ENCODE measurements at regions not wholly inside any gene's neighbourhood (a gene's known extent, or its start where the extent isn't known, plus 50 kb on each side); places are given as distances from the start of the nearest gene placed in this dataset.

GRCh38 chr18:39675368-39675767 is 2109.8 kb upstream of the CELF4 start:
- Histone ChIP-seq H3K36me3 (no peaks in the 10 kb centered on the region), H3K4me1 (no peaks in the 10 kb centered on the region), H3K27ac (no peak overlapping the region), H3K27me3 (no peaks in the 10 kb centered on the region), H3K9me3 (no peaks in the 10 kb centered on the region), H3K4me3 (no peak overlapping the region)
- WGBS, 2 donors: 61 to 72% methylated on average over 3 of the region's 3 CpGs
- no peak for DNase-seq (ENCODE audit: low spot score in 2 of 2)
- TF ChIP-seq, protein P1, sequence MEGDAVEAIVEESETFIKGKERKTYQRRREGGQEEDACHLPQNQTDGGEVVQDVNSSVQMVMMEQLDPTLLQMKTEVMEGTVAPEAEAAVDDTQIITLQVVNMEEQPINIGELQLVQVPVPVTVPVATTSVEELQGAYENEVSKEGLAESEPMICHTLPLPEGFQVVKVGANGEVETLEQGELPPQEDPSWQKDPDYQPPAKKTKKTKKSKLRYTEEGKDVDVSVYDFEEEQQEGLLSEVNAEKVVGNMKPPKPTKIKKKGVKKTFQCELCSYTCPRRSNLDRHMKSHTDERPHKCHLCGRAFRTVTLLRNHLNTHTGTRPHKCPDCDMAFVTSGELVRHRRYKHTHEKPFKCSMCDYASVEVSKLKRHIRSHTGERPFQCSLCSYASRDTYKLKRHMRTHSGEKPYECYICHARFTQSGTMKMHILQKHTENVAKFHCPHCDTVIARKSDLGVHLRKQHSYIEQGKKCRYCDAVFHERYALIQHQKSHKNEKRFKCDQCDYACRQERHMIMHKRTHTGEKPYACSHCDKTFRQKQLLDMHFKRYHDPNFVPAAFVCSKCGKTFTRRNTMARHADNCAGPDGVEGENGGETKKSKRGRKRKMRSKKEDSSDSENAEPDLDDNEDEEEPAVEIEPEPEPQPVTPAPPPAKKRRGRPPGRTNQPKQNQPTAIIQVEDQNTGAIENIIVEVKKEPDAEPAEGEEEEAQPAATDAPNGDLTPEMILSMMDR (IDR thresholded peaks at IDR 0.05): no peak
- TF ChIP-seq EP300 (IDR thresholded peaks at IDR 0.05) (no peak), POLR2A (IDR thresholded peaks at IDR 0.05) (no peak)

DNA sequence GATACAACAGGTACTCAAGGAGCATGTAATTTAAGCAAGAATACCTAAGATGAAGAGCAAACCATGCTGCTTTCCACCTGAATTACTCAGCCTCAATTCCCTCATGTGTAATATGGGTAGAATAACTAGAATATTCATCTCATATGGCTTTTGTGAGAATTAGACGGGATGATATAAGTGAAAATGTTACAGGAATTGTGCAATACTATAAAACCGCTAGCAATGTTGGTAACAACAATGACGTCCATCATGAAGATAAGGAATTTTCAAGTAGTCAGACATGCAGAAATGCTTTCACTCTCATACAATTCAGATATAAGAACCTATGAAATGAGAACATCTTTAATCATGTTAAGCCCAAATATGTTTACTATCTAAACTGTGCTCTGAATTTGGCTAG is 2106.6 kb upstream of the CELF4 start:
- no peaks in the 10 kb centered on the region for H3K4me1 ChIP-seq
- DNase-seq (ENCODE audit: low spot score in 2 of 2): no peak
- WGBS, 2 donors: 93 to 95% methylated on average over 3 of the region's 3 CpGs
- H3K27ac ChIP-seq: no peak overlapping the region
- H3K36me3 ChIP-seq: no peaks in the 10 kb centered on the region
- no peak overlapping the region for H3K4me3 ChIP-seq
- TF ChIP-seq, protein P1 (IDR thresholded peaks at IDR 0.05): no peak
- TF ChIP-seq EP300 (IDR thresholded peaks at IDR 0.05): no peak
- TF ChIP-seq POLR2A (IDR thresholded peaks at IDR 0.05): no peak
- no peaks in the 10 kb centered on the region for H3K9me3 ChIP-seq
- H3K27me3 ChIP-seq: no peaks in the 10 kb centered on the region

DNA sequence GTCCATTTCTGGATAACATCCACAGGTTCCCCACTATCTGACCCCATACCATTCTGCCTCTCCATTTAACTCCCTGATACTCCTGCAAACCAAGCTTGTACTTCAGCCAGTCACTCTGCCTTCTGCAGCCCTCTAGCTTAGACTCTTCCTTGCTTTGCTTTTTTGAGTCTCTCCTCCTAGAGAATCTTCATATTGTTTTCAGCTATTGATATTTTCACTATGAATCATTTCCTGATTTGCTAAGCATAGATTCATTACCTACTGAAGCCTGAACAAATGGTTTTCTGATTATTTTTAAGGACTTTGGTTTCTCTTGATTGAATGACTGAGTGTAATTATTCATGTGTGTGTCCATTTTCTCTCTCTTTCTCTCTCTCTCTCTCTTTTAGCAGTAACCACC is 2102.3 kb upstream of the CELF4 start:
- H3K36me3 ChIP-seq: no peaks in the 10 kb centered on the region
- H3K4me1 ChIP-seq: no peaks in the 10 kb centered on the region
- TF ChIP-seq, protein P1 (IDR thresholded peaks at IDR 0.05): no peak
- TF ChIP-seq EP300 (IDR thresholded peaks at IDR 0.05) (no peak), POLR2A (IDR thresholded peaks at IDR 0.05) (no peak)
- no peak overlapping the region for H3K4me3 ChIP-seq
- DNase-seq (ENCODE audit: low spot score in 2 of 2): no peak
- H3K27me3 ChIP-seq: no peaks in the 10 kb centered on the region
- no peaks in the 10 kb centered on the region for H3K9me3 ChIP-seq
- no peak overlapping the region for H3K27ac ChIP-seq

DNA sequence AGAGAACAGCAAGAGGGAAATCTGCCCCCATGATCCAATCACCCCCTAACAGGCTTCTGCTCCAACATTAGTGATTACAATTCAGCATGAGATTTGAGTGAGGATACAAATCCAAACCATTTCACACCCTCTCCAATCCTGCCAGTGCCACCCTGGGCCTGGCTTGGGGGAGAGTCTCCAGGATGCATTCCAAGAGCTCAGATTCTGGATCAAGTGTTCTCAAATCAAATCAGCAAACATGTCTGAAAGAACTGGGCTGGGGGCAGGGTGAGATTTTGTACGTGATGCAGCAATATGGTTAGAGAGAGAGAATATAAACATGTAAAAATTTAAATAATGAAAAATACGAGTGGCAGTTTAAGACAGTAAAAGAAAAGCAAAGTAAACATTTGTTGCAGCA is 2100.9 kb upstream of the CELF4 start:
- 56 to 82% methylated on average over 2 of the region's 2 CpGs for WGBS, 2 donors
- TF ChIP-seq EP300 (IDR thresholded peaks at IDR 0.05) (no peak), POLR2A (IDR thresholded peaks at IDR 0.05) (no peak)
- no peak for DNase-seq (ENCODE audit: low spot score in 2 of 2)
- Histone ChIP-seq H3K27ac (no peak overlapping the region), H3K4me1 (no peaks in the 10 kb centered on the region), H3K27me3 (no peaks in the 10 kb centered on the region), H3K4me3 (no peak overlapping the region), H3K9me3 (no peaks in the 10 kb centered on the region), H3K36me3 (no peaks in the 10 kb centered on the region)

DNA sequence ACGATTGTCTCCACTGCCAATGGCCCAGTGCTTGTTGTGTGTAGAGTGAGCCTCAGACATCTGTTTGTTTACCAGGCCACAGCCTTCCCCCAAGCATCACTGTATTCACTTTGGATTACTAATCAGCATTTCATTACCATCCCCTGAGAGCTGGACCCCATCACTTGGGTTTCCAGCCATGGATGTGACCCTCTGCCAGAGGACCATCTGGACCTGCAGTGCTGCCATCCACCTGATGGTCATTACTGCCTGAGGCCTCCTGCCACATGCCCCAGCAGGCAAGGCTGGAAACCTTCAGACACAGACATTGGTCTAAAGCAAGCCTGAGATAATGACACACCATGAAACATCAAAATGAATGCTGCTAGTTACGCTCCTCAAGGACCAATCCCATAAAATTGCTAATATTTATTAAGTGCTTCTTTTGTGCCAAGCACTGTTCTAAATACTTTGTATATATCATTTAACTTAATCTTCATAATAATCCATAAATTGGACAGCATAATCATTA is 2096.3 kb upstream of the CELF4 start:
- TF ChIP-seq, protein P1 (IDR thresholded peaks at IDR 0.05): no peak
- TF ChIP-seq POLR2A (IDR thresholded peaks at IDR 0.05) (no peak), EP300 (IDR thresholded peaks at IDR 0.05) (no peak)
- H3K4me1 ChIP-seq: no peaks in the 10 kb centered on the region
- no peaks in the 10 kb centered on the region for H3K9me3 ChIP-seq
- no peak overlapping the region for H3K27ac ChIP-seq
- DNase-seq (ENCODE audit: low spot score in 2 of 2): no peak
- H3K27me3 ChIP-seq: no peaks in the 10 kb centered on the region
- no peak overlapping the region for H3K4me3 ChIP-seq
- H3K36me3 ChIP-seq: no peaks in the 10 kb centered on the region
- WGBS, 2 donors: 92 to 97% methylated on average over 2 of the region's 2 CpGs

GRCh38 chr18:39660141-39660540 is 2094.5 kb upstream of the CELF4 start:
- no peak for DNase-seq (ENCODE audit: low spot score in 2 of 2)
- WGBS, 2 donors: 78 to 80% methylated on average over 2 of the region's 2 CpGs
- H3K27me3 ChIP-seq: no peaks in the 10 kb centered on the region
- no peak overlapping the region for H3K4me3 ChIP-seq
- H3K9me3 ChIP-seq: no peaks in the 10 kb centered on the region
- H3K36me3 ChIP-seq: no peaks in the 10 kb centered on the region
- no peak overlapping the region for H3K27ac ChIP-seq
- no peak for TF ChIP-seq EP300 (IDR thresholded peaks at IDR 0.05)
- TF ChIP-seq, protein P1 (IDR thresholded peaks at IDR 0.05): no peak
- TF ChIP-seq POLR2A (IDR thresholded peaks at IDR 0.05): no peak
- H3K4me1 ChIP-seq: no peaks in the 10 kb centered on the region
